Parathyroid adenoma (tissue), 2 donors: ENCODE measurements at regions not wholly inside any gene's neighbourhood (a gene's known extent, or its start where the extent isn't known, plus 50 kb on each side); places are given as distances from the start of the nearest gene placed in this dataset.

ENCODE experiments used
- H2AFZ ChIP-seq: fragments of 300-600 bp; sonication (generic); one replicate; pipeline ENCODE4 v1.7.0; 2017; ENCODE audit warnings: antibody characterized with exemption, mild to moderate bottlenecking
- H3K27ac ChIP-seq: fragments of 300-600 bp; sonication (generic); one replicate; pipeline ENCODE4 v1.7.0; 2017
- H3K27me3 ChIP-seq: fragments of 300-600 bp; sonication (generic); one replicate; pipeline ENCODE4 v1.7.0; 2017; ENCODE audit warnings: low read length; ENCODE audit not compliant: control insufficient read depth, insufficient read depth
- H3K36me3 ChIP-seq: fragments of 300-600 bp; sonication (generic); one replicate; pipeline ENCODE4 v1.7.0; 2017; ENCODE audit warnings: low read length; ENCODE audit not compliant: control insufficient read depth, insufficient read depth
- H3K4me1 ChIP-seq: fragments of 300-600 bp; sonication (generic); one replicate; pipeline ENCODE4 v1.7.0; 2017; ENCODE audit warnings: control low read depth
- H3K4me2 ChIP-seq: fragments of 300-600 bp; sonication (generic); one replicate; pipeline ENCODE4 v1.7.0; 2017; ENCODE audit warnings: low read length
- H3K4me3 ChIP-seq: fragments of 300-600 bp; sonication (generic); one replicate; pipeline ENCODE4 v1.7.0; 2017; ENCODE audit warnings: low read depth, low read length
- H3K79me2 ChIP-seq: fragments of 300-600 bp; sonication (generic); one replicate; pipeline ENCODE4 v1.7.0; 2017; ENCODE audit warnings: control low read depth
- H3K9ac ChIP-seq: fragments of 300-600 bp; sonication (generic); one replicate; pipeline ENCODE4 v1.7.0; 2017; ENCODE audit warnings: mild to moderate bottlenecking
- H3K9me3 ChIP-seq: fragments of 300-600 bp; sonication (generic); one replicate; pipeline ENCODE4 v1.7.0; 2017; ENCODE audit warnings: low read length; ENCODE audit not compliant: control insufficient read depth
- TF ChIP-seq, protein P1 (sequence below): fragments of 300-600 bp; sonication (generic); IDR thresholded peaks from one replicate; pipeline ENCODE4 v1.7.0; 2017; ENCODE audit warnings: antibody characterized with exemption, mild to moderate bottlenecking
- donor health status: primary hyperparathyroidism.

DNA sequence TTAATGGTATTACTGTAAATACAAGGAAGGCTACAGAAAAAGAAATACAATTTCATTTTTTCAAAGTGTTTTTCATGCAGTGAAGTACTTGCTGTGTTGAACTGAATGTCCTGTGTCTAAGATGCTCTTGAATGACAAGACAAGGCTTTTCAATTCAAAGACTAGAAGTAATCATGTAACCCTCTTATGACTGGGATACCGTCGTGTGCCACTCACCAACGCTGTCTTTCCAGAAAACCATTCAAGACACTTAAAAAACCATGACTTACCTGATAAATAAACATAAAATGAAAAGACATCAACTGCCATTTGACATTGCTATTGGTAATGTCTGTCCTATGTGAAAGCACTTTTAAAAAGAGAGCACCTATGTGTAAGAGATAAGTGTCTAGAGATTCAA, 183.1 kb upstream of the DPP10 start:
- Histone ChIP-seq H3K9me3 (no peaks in the 10 kb centered on the region), H3K79me2 (no peaks in the 10 kb centered on the region), H3K27ac (no peak overlapping the region), H3K4me2 (no peak overlapping the region), H2AFZ (no peak overlapping the region), H3K27me3 (no peaks in the 10 kb centered on the region), H3K36me3 (no peaks in the 10 kb centered on the region), H3K4me3 (no peak overlapping the region), H3K9ac (no peak overlapping the region), H3K4me1 (no peaks in the 10 kb centered on the region)
- TF ChIP-seq, protein P1, sequence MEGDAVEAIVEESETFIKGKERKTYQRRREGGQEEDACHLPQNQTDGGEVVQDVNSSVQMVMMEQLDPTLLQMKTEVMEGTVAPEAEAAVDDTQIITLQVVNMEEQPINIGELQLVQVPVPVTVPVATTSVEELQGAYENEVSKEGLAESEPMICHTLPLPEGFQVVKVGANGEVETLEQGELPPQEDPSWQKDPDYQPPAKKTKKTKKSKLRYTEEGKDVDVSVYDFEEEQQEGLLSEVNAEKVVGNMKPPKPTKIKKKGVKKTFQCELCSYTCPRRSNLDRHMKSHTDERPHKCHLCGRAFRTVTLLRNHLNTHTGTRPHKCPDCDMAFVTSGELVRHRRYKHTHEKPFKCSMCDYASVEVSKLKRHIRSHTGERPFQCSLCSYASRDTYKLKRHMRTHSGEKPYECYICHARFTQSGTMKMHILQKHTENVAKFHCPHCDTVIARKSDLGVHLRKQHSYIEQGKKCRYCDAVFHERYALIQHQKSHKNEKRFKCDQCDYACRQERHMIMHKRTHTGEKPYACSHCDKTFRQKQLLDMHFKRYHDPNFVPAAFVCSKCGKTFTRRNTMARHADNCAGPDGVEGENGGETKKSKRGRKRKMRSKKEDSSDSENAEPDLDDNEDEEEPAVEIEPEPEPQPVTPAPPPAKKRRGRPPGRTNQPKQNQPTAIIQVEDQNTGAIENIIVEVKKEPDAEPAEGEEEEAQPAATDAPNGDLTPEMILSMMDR: no peak

DNA sequence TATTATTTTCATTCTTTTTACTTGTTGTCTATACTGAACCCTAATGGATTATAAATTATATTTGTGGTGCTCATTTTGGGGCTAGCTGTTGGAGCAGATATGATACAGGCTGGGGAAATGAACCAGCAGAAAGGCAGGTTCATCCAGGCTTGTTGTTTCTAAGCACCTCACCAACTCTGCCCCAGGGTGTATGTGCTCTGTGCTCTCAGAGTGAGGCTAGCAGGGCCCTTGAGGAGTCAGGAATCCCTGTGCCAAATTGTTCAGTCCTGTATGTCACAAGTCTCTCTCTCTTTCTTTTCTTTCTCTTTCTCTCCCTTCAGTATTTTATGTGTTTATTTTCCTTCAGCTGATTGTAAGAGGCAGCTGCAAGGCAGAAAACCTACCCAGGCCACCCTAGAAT, 181.1 kb upstream of the DPP10 start:
- Histone ChIP-seq H3K4me2 (no peak overlapping the region), H3K27me3 (no peaks in the 10 kb centered on the region), H3K4me1 (no peaks in the 10 kb centered on the region), H3K79me2 (no peaks in the 10 kb centered on the region), H2AFZ (no peak overlapping the region), H3K9ac (no peak overlapping the region), H3K36me3 (no peaks in the 10 kb centered on the region), H3K27ac (no peak overlapping the region), H3K4me3 (no peak overlapping the region), H3K9me3 (no peaks in the 10 kb centered on the region)
- TF ChIP-seq, protein P1: no peak

DNA sequence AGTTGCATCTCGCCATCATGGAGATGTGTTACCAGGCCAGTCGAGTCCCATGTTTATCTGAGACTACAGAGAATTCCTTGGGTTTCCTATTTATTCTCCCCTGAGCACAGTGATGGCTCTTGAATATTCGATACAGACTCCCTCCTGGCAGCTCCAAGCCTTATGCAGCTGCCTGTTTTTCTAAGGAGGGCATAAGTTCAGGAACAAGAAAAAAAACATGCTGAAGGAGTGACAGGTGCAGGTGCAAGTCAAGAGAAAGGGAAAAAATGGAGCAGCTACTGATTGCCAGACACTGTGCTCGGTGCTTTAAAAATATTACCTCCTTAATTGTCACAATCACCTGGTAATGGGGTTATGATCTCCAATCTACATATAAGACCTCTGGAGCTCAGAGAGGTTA, 177.2 kb upstream of the DPP10 start:
- Histone ChIP-seq H3K4me1 (no peaks in the 10 kb centered on the region), H3K27me3 (no peaks in the 10 kb centered on the region), H3K79me2 (no peaks in the 10 kb centered on the region), H3K36me3 (no peaks in the 10 kb centered on the region), H2AFZ (no peak overlapping the region), H3K9me3 (no peaks in the 10 kb centered on the region), H3K4me3 (no peak overlapping the region), H3K4me2 (no peak overlapping the region), H3K27ac (no peak overlapping the region), H3K9ac (no peak overlapping the region)
- TF ChIP-seq, protein P1: no peak

DNA sequence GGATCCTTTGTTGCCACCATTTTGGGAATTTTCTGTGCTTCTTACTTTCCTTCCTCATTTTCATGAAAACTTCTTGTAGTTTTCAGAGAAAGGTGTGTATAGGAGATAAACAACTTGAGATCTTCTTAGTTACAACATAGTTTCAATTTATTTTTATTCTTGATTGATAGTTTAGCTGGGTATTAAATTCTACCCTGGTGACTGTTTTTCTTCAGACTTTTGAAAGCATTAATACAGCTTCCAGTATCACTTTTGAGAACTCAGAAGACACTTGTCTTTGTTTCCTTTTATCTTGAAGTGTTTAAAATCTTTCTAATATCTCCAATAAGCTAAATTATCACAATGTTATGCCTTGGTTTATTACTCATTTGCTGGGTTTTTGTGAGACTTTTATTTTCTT, 167.5 kb upstream of the DPP10 start:
- TF ChIP-seq, protein P1: no peak
- Histone ChIP-seq H3K79me2 (no peaks in the 10 kb centered on the region), H3K4me1 (no peaks in the 10 kb centered on the region), H2AFZ (no peak overlapping the region), H3K9me3 (no peaks in the 10 kb centered on the region), H3K4me3 (no peak overlapping the region), H3K36me3 (no peaks in the 10 kb centered on the region), H3K27me3 (no peaks in the 10 kb centered on the region), H3K27ac (no peak overlapping the region), H3K9ac (no peak overlapping the region), H3K4me2 (no peak overlapping the region)

DNA sequence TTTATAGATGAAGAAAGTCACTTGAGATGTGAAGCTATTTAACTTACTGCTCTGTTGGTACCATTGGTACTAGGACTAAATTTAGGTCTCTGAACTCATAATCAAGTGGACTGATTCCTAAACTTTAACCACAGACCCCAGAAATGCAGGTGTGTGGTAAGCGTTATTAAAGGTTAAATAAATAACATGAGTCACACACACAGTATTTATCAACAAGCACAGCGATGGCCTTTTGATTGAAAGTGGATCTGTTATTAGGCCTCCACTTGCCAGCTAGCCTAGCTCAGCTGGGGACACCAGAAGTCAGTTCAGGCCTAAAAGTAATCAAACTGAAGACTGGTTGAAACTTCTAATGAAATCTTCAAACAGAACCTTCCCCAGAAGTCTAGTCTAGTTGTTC, 161.3 kb upstream of the DPP10 start:
- Histone ChIP-seq H3K4me2 (no peak overlapping the region), H3K27me3 (no peaks in the 10 kb centered on the region), H3K4me3 (no peak overlapping the region), H3K36me3 (no peaks in the 10 kb centered on the region), H3K4me1 (no peaks in the 10 kb centered on the region), H3K9ac (no peak overlapping the region), H3K27ac (no peak overlapping the region), H3K9me3 (no peaks in the 10 kb centered on the region), H3K79me2 (no peaks in the 10 kb centered on the region), H2AFZ (no peak overlapping the region)
- TF ChIP-seq, protein P1: no peak
